ENCODE measurements at regions not wholly inside any gene's neighbourhood (a gene's known extent, or its start where the extent isn't known, plus 50 kb on each side); places are given as distances from the start of the nearest gene placed in this dataset.

GRCh38 chr10:90644165-90644564 lies 213.7 kb downstream of the HTR7 start:
- TF ChIP-seq CTCF (IDR thresholded peaks at IDR 0.05), result no peak
- TF ChIP-seq EP300 (IDR thresholded peaks at IDR 0.05), result no peak

Measured in sigmoid colon (tissue), 4 donors.